LNCaP clone FGC (cell line): ENCODE measurements at regions not wholly inside any gene's neighbourhood (a gene's known extent, or its start where the extent isn't known, plus 50 kb on each side); places are given as distances from the start of the nearest gene placed in this dataset.

Source experiments
- DNase-seq: peaks from one replicate; pipeline ENCODE4 v3.0.0-alpha.2; 2011; ENCODE audit warnings: low read depth
- H3K4me3 ChIP-seq: 2 replicates; pipeline ENCODE4 v1.5.1; 2011; ENCODE audit warnings: mild to moderate bottlenecking, low read depth, low read length, control low read depth
- TF ChIP-seq, protein P1 (sequence below): IDR thresholded peaks from 2 replicates; pipeline ENCODE4 v1.5.1; 2012; ENCODE audit warnings: mild to moderate bottlenecking; ENCODE audit not compliant: control insufficient read depth, insufficient read depth; ENCODE audit errors: extremely low read depth

DNA sequence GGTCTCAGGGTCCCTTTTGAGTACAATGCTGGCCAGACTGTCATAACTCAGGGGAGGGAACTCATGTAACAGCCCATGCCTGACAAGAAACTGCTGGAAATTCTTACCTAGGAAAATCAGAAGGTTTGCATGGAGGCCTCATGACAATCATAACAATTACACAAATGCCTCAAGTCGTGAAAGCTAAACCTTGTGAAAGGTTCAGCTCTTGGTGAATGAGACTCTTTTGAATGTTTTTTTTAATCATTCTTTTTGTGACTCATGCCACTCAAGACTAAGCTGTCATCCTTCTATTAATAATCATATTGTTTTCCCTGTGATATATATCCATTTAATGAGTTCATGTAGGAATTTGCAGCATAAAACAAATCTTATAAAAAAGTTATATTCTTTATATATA, 61.4 kb upstream of the LEKR1 start:
- DNase-seq, result no peak
- no peak overlapping the region for H3K4me3 ChIP-seq
- TF ChIP-seq, protein P1, sequence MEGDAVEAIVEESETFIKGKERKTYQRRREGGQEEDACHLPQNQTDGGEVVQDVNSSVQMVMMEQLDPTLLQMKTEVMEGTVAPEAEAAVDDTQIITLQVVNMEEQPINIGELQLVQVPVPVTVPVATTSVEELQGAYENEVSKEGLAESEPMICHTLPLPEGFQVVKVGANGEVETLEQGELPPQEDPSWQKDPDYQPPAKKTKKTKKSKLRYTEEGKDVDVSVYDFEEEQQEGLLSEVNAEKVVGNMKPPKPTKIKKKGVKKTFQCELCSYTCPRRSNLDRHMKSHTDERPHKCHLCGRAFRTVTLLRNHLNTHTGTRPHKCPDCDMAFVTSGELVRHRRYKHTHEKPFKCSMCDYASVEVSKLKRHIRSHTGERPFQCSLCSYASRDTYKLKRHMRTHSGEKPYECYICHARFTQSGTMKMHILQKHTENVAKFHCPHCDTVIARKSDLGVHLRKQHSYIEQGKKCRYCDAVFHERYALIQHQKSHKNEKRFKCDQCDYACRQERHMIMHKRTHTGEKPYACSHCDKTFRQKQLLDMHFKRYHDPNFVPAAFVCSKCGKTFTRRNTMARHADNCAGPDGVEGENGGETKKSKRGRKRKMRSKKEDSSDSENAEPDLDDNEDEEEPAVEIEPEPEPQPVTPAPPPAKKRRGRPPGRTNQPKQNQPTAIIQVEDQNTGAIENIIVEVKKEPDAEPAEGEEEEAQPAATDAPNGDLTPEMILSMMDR, result no peak

DNA sequence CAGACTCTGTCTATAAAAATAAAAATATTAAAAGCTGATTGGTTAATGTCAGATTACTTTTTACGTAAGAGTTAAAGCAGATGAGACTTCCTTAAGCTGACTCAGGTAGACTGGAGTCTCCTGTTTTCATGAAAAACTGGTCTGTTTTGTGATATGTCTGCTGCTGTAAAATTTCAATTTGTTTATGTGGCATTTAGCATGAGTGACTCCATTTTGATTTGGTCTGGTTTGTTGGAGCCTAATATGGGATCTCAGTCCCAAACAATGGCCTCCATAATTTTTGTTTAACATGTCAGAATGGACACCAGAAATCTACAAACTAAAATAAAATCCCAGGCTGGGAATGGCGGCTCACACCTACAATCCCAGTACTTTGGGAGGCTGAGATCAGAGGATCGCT, 57.8 kb upstream of the LEKR1 start:
- TF ChIP-seq, protein P1, result no peak

DNA sequence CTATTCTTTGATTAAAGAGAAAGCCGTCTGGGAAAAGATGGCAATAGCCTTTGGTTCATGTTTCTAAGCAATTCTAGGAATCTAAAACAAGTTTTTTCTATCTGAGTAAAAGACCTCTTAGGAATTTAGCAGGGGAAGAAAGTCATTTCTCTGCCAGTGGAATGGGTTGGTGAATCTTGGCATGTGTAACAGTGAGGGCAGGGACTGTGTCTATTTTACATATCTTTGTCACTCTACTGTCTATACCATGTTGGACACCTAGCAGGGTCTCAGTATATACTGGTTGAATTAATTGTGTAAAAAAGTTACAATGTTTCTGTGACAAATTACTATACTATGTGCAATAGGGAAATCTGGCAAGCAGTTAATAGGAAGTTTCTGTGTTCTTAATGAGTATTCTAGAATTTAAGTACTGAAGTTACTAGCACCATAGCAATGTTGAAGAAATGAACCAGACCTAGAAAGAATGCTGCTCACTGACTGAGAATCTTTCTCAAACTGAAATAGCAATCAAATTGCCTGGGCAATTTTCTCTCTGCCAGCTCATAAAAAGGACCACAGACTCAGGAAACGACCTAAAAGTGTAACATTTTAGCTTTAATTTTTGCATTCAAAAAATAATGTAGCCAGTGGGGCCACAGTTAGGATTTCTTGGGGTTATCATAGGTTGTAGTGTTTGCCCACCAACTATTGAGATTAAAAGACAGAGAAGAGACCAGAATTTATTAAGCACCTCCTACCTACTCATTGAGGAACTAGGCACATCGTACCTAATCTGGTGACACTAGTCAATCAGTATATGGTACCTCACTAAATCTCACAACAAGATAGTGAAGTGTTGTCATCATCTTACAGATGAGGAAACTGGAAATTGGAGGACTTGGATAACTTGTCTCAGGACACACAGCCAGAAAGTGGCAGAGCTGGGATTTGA, 56.2 kb upstream of the LEKR1 start:
- no peak overlapping the region for H3K4me3 ChIP-seq
- no peak for DNase-seq
- TF ChIP-seq, protein P1, result no peak

More for the DNA sequence above, 57.8 kb upstream of the LEKR1 start:
- H3K4me3 ChIP-seq, result no peak overlapping the region
- DNase-seq, result no peak

DNA sequence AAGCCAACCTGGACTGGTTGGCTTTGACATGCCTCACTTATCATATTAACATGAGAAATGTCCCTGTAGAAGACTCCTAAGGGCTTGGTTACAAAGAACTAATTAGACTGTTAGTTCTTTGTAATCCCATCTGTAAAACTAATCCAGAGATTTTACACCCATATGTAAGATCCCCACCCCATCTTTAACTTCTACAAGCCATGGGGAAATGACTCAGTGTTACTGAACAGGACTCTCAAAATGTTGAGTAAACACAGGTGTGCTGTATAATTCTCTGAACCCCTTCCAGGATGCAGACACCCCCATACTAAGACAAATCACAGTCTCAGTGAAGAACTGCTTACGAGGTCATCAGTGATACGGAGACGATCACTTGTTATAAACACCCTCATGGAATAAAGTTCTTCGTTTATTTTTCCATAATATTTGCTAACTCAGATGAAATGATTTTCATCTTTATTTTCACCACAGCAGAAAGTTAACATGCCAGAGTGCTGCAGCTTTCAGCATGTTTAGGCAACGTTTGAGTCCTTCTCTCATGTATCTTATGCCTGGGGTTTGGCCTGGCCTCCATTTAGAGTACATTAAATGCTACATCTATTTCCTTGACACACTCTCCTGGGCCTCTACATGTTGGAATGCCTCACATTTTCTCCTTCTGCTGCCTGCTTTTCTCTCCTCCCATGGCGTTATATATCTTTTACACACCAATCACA, 55.3 kb upstream of the LEKR1 start:
- TF ChIP-seq, protein P1, result no peak
- H3K4me3 ChIP-seq, result no peak overlapping the region
- DNase-seq, result no peak

DNA sequence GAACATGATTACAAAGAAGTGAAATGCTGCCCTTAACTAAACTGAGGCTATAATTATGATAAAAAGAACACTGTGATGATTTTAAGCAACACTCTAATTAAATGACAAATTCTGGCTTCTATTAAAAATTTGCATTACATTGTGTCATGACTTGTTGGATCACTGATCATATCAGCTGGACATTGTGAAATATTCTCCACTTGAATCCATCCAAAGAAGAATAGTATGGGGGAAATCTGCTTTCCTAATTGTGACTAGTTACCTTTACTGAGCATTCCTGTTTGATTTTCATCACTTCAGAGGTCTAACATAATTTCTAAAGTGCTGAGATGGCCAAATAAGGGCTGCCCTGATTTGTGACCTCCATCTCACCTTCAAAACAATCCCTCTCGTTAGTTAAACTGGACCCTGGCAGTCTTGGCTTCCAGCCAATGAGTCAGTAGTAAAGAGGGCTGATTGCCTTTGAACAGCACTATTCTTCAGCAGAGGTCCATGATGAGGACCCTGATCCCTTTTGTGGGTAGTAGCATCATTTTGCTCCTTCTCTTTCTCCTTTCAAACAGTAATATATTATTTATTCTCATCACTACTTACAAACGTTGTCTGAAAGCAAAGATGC, 53.5 kb upstream of the LEKR1 start:
- no peak for DNase-seq
- TF ChIP-seq, protein P1, result no peak
- H3K4me3 ChIP-seq, result no peak overlapping the region

DNA sequence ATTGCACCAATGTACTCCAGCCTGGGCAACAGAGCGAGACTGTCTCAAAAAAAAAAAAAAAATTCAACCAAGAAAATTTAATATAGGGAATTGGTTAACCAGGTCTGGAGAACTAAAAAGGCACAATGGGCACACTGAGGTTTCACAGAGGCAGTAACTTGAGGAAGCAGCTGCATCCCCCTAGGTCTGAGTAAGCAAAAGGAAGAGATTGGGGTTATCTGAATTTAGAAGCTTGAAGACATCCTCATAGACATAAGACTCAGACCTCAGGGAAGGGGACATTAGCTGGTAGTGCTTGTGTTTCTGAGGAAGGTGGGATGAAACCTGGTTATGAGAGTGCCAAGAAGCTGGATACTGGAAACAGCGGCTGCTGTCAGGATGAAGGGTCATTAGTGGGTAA, 50.1 kb upstream of the LEKR1 start:
- TF ChIP-seq, protein P1, result no peak
- no peak overlapping the region for H3K4me3 ChIP-seq
- no peak for DNase-seq
